ENCODE measurements at regions not wholly inside any gene's neighbourhood (a gene's known extent, or its start where the extent isn't known, plus 50 kb on each side); places are given as distances from the start of the nearest gene placed in this dataset.
A peak's percentile ranks its signal among the peaks of the same experiment; 100 is the strongest.

GRCh38 chr6:150654608-150655007 is 54.9 kb downstream of the PLEKHG1 start:
- H3K4me3 ChIP-seq = no peak overlapping the region
- peaks cover 2 to 33% of the 10 kb centered on the region in 2 experiments; a peak in 4 of 5 replicates for H3K27me3 ChIP-seq (ENCODE audit: control insufficient read depth in 2 of 2, insufficient read depth in 2 of 2, low read length in 2 of 2)
- H2AFZ ChIP-seq (ENCODE audit: low read depth, low read length) = no peak overlapping the region
- no peaks in the 10 kb centered on the region for H3K9me1 ChIP-seq (ENCODE audit: control insufficient read depth, insufficient read depth, low read length)
- no peaks in the 10 kb centered on the region for H3K36me3 ChIP-seq (ENCODE audit: control insufficient read depth, insufficient read depth, low read length)
- WGBS (ENCODE audit: insufficient coverage, low coverage, missing lambda C conversion rate) = 0% methylated on average over 3 of the region's 3 CpGs
- ChIA-PET CTCF (ENCODE audit: low intra/inter-chr PET ratio) (no interaction called here), POLR2A (no interaction called here)
- intact Hi-C loops (cut with micrococcal nuclease) (no loop called here), in situ Hi-C loops (cut with MboI) (no loop called here)
- peak; percentile 90 for TF ChIP-seq NFIC (IDR thresholded peaks at IDR 0.05)
- TF ChIP-seq RBFOX2 (IDR thresholded peaks at IDR 0.05; ENCODE audit: low read depth, low read length) = no peak
- peak; percentile 88 for TF ChIP-seq NFIX (CRISPR knock-in tag; IDR thresholded peaks at IDR 0.05; ENCODE audit: low read depth)
- TF ChIP-seq ELK1 (CRISPR knock-in tag; IDR thresholded peaks at IDR 0.05) = no peak
- no peak for TF ChIP-seq SIRT6 (IDR thresholded peaks at IDR 0.05; ENCODE audit: low read depth, low read length)
- H3K79me2 ChIP-seq (ENCODE audit: control insufficient read depth, insufficient read depth, low read length) = no peaks in the 10 kb centered on the region
- no peak overlapping the region for H3K9ac ChIP-seq (ENCODE audit: insufficient read depth in 1 of 2, low read depth in 2 of 2, low read length in 2 of 2)
- no peak overlapping the region for H3K4me2 ChIP-seq (ENCODE audit: insufficient read depth, low read length)
- no peaks in the 10 kb centered on the region for H3K9me3 ChIP-seq (replicated peaks; ENCODE audit: control insufficient read depth, insufficient read depth, low read depth, low read length)
- H3K27ac ChIP-seq (ENCODE audit: extremely low read depth, low read depth, low read length) = no peak overlapping the region
- FAIRE-seq (no peak), ATAC-seq (no peak), DNase-seq (ENCODE audit: extremely low read depth in 1 of 4, low spot score in 3 of 4) (no peak)
- no peaks in the 10 kb centered on the region for H3K4me1 ChIP-seq (replicated peaks in 1 of 2; ENCODE audit: control insufficient read depth in 2 of 2, insufficient read depth in 2 of 2, low read length in 2 of 2)
- no TSS peak for BruUV-seq (replicated peaks)
- no peaks in the 10 kb centered on the region for H4K20me1 ChIP-seq (replicated peaks; ENCODE audit: control insufficient read depth, insufficient read depth, low read length)

GRCh38 chr6:150656156-150656555 is 56.5 kb downstream of the PLEKHG1 start:
- WGBS (ENCODE audit: insufficient coverage, low coverage, missing lambda C conversion rate) = 0% methylated on average over 1 of the region's 1 CpG
- Histone ChIP-seq H3K9me1 (ENCODE audit: control insufficient read depth, insufficient read depth, low read length) (no peaks in the 10 kb centered on the region), H3K4me1 (replicated peaks in 1 of 2; ENCODE audit: control insufficient read depth in 2 of 2, insufficient read depth in 2 of 2, low read length in 2 of 2) (no peaks in the 10 kb centered on the region), H3K4me2 (ENCODE audit: insufficient read depth, low read length) (no peak overlapping the region), H3K36me3 (ENCODE audit: control insufficient read depth, insufficient read depth, low read length) (no peaks in the 10 kb centered on the region), H4K20me1 (replicated peaks; ENCODE audit: control insufficient read depth, insufficient read depth, low read length) (no peaks in the 10 kb centered on the region), H3K9me3 (replicated peaks; ENCODE audit: control insufficient read depth, insufficient read depth, low read depth, low read length) (no peaks in the 10 kb centered on the region), H3K27me3 (ENCODE audit: control insufficient read depth in 2 of 2, insufficient read depth in 2 of 2, low read length in 2 of 2) (peaks cover 2 to 30% of the 10 kb centered on the region in 2 experiments; a peak in 4 of 5 replicates), H3K79me2 (ENCODE audit: control insufficient read depth, insufficient read depth, low read length) (no peaks in the 10 kb centered on the region), H3K9ac (ENCODE audit: insufficient read depth in 1 of 2, low read depth in 2 of 2, low read length in 2 of 2) (no peak overlapping the region), H2AFZ (ENCODE audit: low read depth, low read length) (no peak overlapping the region), H3K27ac (ENCODE audit: extremely low read depth, low read depth, low read length) (no peak overlapping the region), H3K4me3 (no peak overlapping the region)
- CTCF ChIA-PET (ENCODE audit: low intra/inter-chr PET ratio) = no interaction called here
- BruUV-seq (replicated peaks) = no TSS peak
- ATAC-seq (no peak), FAIRE-seq (no peak), DNase-seq (ENCODE audit: extremely low read depth in 1 of 4, low spot score in 3 of 4) (no peak)
- TF ChIP-seq BCLAF1 (IDR thresholded peaks at IDR 0.05; ENCODE audit: borderline replicate concordance in 1 of 2, control insufficient read depth in 1 of 2, low read depth in 2 of 2, low read length in 1 of 2) (no peak), DNMT1 (IDR thresholded peaks at IDR 0.05) (no peak), ZNF507 (tag; conservative IDR thresholded peaks at IDR 0.05) (no peak), KHSRP (IDR thresholded peaks at IDR 0.05) (no peak), KAT7 (CRISPR knock-in tag; IDR thresholded peaks at IDR 0.05; ENCODE audit: borderline replicate concordance) (no peak), ZSCAN29 (IDR thresholded peaks at IDR 0.05) (no peak), XRCC4 (IDR thresholded peaks at IDR 0.05; ENCODE audit: extremely low read depth, insufficient read depth, insufficient read length) (no peak), MXD1 (CRISPR knock-in tag; IDR thresholded peaks at IDR 0.05; ENCODE audit: borderline replicate concordance, poor library complexity, severe bottlenecking) (no peak)
- intact Hi-C loops (cut with micrococcal nuclease) = no loop called here
- POLR2A ChIA-PET = interaction anchor here (0.9 kb wide), 1 partner anchor 18 kb away, joined by 3 read pairs; no protein-coding TSS in a partner anchor
- in situ Hi-C loops (cut with MboI) = no loop called here
